MCF 10A (cell line): ENCODE measurements at regions not wholly inside any gene's neighbourhood (a gene's known extent, or its start where the extent isn't known, plus 50 kb on each side); places are given as distances from the start of the nearest gene placed in this dataset.

Experiments
- BruUV-seq: library from RNA; stranded (reverse); fragments of 400-500 nt; replicated peaks from 2 replicates; lab custom pipeline; 2021; lab: Mats Ljungman, UMichigan
- CTCF ChIA-PET: fragments of 300-600 bp; sonication (Branson Sonifier 250); formaldehyde crosslinking; extraction: SDS; loops from one replicate; lab custom pipeline; 2021; ENCODE audit warnings: antibody characterized with exemption, inconsistent platforms; lab: Yijun Ruan, JAX
- POLR2A ChIA-PET: fragments of 300-600, 350-650 bp; sonication (Branson Sonifier 250); formaldehyde crosslinking; extraction: SDS; loops from one replicate; lab custom pipeline; 2020; ENCODE audit warnings: antibody characterized with exemption, inconsistent platforms; lab: Yijun Ruan, JAX
- DNase-seq: peaks from one replicate; pipeline ENCODE4 v3.0.0-alpha.2; 2018; ENCODE audit not compliant: unreplicated experiment
- H3K27ac Mint-ChIP-seq: one replicate; pipeline ENCODE4 v1.8.0; 2022; ENCODE audit warnings: mild to moderate bottlenecking, low read depth, mixed read lengths; ENCODE audit not compliant: unreplicated experiment
- H3K27me3 Mint-ChIP-seq: one replicate; pipeline ENCODE4 v1.8.0; 2022; ENCODE audit warnings: mixed read lengths; ENCODE audit not compliant: insufficient read depth, unreplicated experiment
- H3K36me3 Mint-ChIP-seq: one replicate; pipeline ENCODE4 v1.8.0; 2022; ENCODE audit warnings: mild to moderate bottlenecking, moderate library complexity, mixed read lengths; ENCODE audit not compliant: insufficient read depth, unreplicated experiment
- H3K4me1 Mint-ChIP-seq: one replicate; pipeline ENCODE4 v1.8.0; 2022; ENCODE audit warnings: mixed read lengths; ENCODE audit not compliant: insufficient read depth, unreplicated experiment
- H3K4me3 Mint-ChIP-seq: one replicate; pipeline ENCODE4 v1.8.0; 2022; ENCODE audit warnings: mild to moderate bottlenecking, moderate library complexity, mixed read lengths; ENCODE audit not compliant: unreplicated experiment
- H3K9me3 Mint-ChIP-seq: one replicate; pipeline ENCODE4 v1.8.0; 2022; ENCODE audit warnings: mixed read lengths; ENCODE audit not compliant: unreplicated experiment
- intact Hi-C: fragments of 100-400 bp; cut with micrococcal nuclease; formaldehyde crosslinking; loops from 2 replicates; pipeline ENCODE4 v1.14.1; 2022
- TF ChIP-seq, protein P1 (sequence below): fragments of 200-600 bp; IDR thresholded peaks from one replicate; pipeline ENCODE4 v1.8.0; 2022; ENCODE audit warnings: antibody characterized with exemption, mild to moderate bottlenecking; ENCODE audit not compliant: unreplicated experiment

DNA sequence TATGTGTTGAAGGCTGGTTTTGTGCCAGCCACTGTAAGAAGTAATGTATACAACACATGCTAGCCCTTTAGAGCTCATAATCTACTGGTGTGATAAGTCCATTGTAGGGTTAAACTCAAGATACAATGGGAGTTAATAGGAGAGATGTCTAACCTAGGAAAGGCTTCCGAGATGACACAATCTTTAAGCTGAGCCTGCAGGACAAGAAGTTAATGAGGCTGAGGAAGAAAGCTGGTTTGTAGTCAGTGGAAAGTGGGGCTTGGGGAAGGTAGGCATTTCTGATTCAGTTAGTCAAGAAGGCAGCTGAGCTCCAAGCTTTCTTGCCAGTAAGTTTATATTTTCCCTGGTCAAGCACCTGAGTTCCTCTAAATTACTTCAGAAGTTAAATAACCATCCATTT lies 83.0 kb upstream of the TGFBR2 start:
- peaks cover 33% of the 10 kb centered on the region for H3K4me1 Mint-ChIP-seq
- H3K27ac Mint-ChIP-seq, result no peak overlapping the region
- TF ChIP-seq, protein P1, sequence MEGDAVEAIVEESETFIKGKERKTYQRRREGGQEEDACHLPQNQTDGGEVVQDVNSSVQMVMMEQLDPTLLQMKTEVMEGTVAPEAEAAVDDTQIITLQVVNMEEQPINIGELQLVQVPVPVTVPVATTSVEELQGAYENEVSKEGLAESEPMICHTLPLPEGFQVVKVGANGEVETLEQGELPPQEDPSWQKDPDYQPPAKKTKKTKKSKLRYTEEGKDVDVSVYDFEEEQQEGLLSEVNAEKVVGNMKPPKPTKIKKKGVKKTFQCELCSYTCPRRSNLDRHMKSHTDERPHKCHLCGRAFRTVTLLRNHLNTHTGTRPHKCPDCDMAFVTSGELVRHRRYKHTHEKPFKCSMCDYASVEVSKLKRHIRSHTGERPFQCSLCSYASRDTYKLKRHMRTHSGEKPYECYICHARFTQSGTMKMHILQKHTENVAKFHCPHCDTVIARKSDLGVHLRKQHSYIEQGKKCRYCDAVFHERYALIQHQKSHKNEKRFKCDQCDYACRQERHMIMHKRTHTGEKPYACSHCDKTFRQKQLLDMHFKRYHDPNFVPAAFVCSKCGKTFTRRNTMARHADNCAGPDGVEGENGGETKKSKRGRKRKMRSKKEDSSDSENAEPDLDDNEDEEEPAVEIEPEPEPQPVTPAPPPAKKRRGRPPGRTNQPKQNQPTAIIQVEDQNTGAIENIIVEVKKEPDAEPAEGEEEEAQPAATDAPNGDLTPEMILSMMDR, result no peak
- H3K36me3 Mint-ChIP-seq, result no peaks in the 10 kb centered on the region
- H3K9me3 Mint-ChIP-seq, result no peaks in the 10 kb centered on the region
- ChIA-PET POLR2A (interaction anchor here (1.1 to 1.2 kb wide), 2 partner anchors 14 to 83 kb away, joined by 4 to 5 read pairs; partner anchors contain the start of gene TGFBR2), CTCF (interaction anchor here (0.5 to 1.9 kb wide), 4 partner anchors 9 to 170 kb away, joined by 3 to 6 read pairs (median 4); no protein-coding TSS in a partner anchor)
- no peak overlapping the region for H3K4me3 Mint-ChIP-seq
- no TSS peak for BruUV-seq
- no peak for DNase-seq
- no peaks in the 10 kb centered on the region for H3K27me3 Mint-ChIP-seq
- intact Hi-C loops, result no loop called here

DNA sequence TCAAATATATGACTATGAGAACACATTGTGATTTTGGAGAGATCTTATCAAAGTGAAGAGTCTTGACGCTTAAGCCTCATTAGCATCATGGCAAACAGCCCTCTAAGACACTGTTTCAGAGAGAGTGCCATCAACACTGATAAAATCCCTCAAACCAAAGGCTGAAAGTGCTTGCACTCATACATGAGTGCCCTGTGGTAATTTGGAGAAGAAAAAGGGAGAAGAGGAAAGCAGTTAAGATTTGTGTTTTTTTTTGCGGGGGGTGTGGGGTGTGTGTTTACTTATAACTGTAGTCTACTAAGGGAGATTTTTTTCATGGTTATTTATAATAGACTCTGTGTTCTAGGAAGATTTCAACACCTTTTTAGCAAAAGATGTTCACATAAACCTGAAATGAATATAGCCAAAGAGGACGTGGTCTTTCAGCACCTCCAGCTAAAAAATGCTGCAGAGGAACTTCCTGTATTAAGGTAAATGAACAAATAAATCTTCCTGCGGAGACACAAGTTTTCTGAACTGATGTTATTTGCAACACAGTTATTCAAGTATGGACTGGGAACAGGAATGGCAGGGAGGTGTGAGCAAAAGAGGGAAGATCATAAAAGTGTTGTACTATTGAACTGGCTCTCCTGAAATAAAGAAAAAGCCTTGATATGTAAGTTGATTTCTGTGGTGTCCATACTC lies 81.9 kb upstream of the TGFBR2 start:
- DNase-seq, result no peak
- intact Hi-C loops, result no loop called here

DNA sequence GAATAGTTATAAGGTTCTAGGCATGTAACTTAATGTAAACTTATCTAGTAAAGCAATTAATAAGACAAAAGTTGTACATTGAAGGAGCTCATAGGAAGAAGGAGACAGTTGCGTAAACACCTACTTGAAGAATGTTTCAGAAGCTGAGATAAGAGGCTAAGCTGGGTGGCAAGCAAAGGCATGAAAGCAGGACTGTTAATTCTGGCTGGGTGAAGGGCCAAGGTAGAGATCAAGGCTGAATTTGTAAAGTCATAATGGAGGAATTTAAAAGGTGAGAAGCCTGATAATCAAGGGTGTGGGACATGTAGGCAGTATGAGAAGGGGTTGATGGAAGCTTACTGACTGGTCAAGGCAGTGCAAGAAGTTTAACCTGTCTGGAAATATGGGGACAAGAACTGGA lies 80.4 kb upstream of the TGFBR2 start:
- H3K36me3 Mint-ChIP-seq, result no peaks in the 10 kb centered on the region
- CTCF ChIA-PET, result interaction anchor here (0.7 kb wide), 2 partner anchors 115 to 333 kb away, joined by 3 read pairs; no protein-coding TSS in a partner anchor
- H3K4me1 Mint-ChIP-seq, result peaks cover 31% of the 10 kb centered on the region

More for the DNA sequence above, 81.9 kb upstream of the TGFBR2 start:
- BruUV-seq, result no TSS peak
- Mint-ChIP-seq H3K9me3 (no peaks in the 10 kb centered on the region), H3K4me3 (no peak overlapping the region), H3K27me3 (no peaks in the 10 kb centered on the region), H3K36me3 (no peaks in the 10 kb centered on the region), H3K27ac (peak overlapping the region; percentile 18), H3K4me1 (peaks cover 31% of the 10 kb centered on the region)
- POLR2A ChIA-PET, result no interaction called here
- CTCF ChIA-PET, result interaction anchor here (0.6 to 1.9 kb wide), 2 partner anchors 169 to 502 kb away, joined by 3 to 6 read pairs; no protein-coding TSS in a partner anchor
- TF ChIP-seq, protein P1, result no peak

DNA sequence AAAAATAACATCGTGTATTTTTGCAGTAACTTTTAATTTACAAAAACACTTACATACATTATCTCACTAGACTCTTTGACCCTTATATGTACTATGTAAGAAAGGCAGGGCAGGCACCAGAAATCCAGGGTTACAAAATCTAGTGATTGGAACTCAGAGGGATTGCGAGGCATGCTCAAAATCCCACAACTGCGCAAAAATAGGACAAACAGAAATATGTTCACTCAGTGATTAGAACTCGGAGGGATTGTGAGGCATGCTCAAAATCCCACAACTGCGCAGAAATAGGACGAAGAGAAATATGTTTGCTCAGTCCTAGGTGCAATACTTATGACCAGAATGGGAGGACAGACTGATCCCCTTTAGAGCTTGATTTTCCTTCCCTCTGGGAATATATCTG lies 79.2 kb upstream of the TGFBR2 start:
- Mint-ChIP-seq H3K27me3 (no peaks in the 10 kb centered on the region), H3K9me3 (no peaks in the 10 kb centered on the region), H3K4me1 (peaks cover 31% of the 10 kb centered on the region), H3K27ac (no peak overlapping the region), H3K4me3 (no peak overlapping the region), H3K36me3 (no peaks in the 10 kb centered on the region)
- POLR2A ChIA-PET, result interaction anchor here (2.2 to 3.0 kb wide), 2 partner anchors 9 to 79 kb away, joined by 5 to 11 read pairs; partner anchors contain the start of gene TGFBR2
- no peak for DNase-seq
- no TSS peak for BruUV-seq
- intact Hi-C loops, result no loop called here
- TF ChIP-seq, protein P1, result no peak
- CTCF ChIA-PET, result interaction anchor here (0.6 kb wide), 2 partner anchors 203 to 606 kb away, joined by 3 to 5 read pairs; no protein-coding TSS in a partner anchor

More for the DNA sequence above, 80.4 kb upstream of the TGFBR2 start:
- Mint-ChIP-seq H3K9me3 (no peaks in the 10 kb centered on the region), H3K27ac (no peak overlapping the region), H3K27me3 (no peaks in the 10 kb centered on the region), H3K4me3 (no peak overlapping the region)
- no TSS peak for BruUV-seq
- POLR2A ChIA-PET, result interaction anchor here (0.6 to 1.3 kb wide), 3 partner anchors 14 to 164 kb away, joined by 3 to 5 read pairs (median 4); no protein-coding TSS in a partner anchor
- no peak for DNase-seq
- TF ChIP-seq, protein P1, result no peak
- intact Hi-C loops, result no loop called here
